GM21737 (cell line): ENCODE measurements at regions not wholly inside any gene's neighbourhood (a gene's known extent, or its start where the extent isn't known, plus 50 kb on each side); places are given as distances from the start of the nearest gene placed in this dataset.
"Not testable (repeated sequence)": the region's sequence is repeated elsewhere in the genome, so short reads cannot be mapped to it uniquely, and the experiment has no call there.

Experiments used
- ATAC-seq: cut with Tn5 transposase; IDR thresholded peaks from one replicate; pipeline ENCODE4 v1.9.1; 2021; ENCODE audit warnings: mild to moderate bottlenecking, moderate library complexity; ENCODE audit not compliant: unreplicated experiment

DNA sequence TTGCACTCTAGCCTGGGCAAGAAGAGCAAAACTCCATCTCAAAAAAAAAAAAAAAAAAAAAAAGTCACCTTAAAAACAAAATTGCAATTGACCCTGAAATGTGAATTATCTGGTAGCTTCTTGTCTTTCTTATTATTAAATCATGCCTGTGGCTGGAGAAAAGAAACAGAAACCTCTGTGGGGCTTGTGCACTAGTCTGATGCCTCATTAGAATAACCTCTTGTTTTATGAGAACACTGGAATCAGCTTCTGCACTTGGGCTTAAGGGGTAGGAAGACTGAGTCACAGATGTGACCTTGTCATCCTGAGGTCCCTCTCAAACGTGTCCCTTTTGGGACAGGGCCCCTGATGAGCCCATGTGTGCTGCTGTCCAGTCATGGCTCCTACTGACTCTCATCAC lies 237.9 kb downstream of the DACT1 start:
- no peak for ATAC-seq

DNA sequence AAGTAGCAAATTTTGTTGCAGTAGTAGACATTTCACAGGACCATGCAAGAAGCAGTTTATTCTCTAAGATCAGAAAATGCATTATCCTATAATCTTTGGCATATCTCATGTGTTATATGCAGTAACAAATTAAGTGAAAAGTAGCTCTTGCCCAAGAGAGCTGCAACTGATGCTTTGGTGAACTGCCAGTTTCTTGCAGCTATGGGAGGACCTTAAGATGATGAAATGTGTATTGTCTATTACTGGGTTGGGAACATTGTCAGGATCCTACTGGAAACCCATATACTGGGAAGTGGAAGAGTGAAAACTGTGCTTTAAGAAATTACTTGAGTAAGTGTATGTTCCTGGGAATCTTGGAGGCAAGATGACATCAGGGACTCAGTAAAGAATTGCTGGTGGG lies 238.8 kb downstream of the DACT1 start:
- no peak for ATAC-seq

DNA sequence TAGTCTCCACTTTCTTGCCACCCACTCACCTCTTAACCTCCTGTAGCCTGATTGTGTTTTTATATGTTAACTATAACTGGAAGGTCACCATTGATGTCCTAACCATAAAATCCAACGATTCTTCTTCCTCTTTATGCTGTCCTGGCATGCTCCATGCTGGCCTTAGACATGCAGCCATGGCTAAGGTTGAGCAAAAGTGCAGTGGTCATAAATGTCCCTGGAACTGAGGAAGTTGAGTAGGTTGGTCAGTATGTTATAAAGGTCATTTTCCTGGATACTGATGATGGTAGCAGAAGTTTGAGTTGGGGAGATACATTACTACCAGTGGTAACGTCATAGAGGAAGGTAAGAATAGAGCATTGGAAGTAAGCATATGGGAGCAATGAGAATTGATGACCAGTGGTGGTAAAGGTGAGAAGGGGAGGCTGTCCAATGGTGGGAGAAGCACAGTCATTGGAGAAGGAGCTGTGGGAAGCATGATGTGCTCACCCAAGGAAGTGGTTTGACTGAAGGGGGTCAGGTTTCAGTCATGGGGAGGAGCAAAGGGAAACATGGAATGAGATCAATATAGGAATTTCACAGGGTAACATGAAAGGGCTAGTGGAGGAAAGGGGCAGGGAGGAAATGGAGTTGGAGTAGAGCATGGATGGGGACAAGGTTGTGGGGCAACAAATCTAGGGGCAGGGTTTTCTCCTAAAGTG lies 240.8 kb downstream of the DACT1 start:
- ATAC-seq, result no peak

DNA sequence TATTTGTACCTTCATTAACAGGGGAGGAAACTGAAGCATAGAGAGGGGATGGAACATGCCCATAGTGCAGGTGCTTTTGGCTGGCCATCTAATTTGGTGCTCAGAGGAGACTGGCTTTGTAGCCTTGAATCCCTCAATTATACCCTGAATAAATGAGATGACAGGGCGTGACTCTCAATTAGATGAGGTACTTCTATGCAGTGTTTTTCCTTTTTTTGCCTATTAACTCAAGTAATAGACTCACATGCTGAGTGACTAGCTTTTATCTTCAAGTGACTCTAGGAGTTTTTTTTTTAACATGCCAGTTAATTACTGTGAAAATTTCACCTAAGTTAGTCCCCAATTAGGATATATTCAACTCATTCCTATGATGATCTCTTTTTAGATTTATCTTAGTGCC lies 243.7 kb downstream of the DACT1 start:
- ATAC-seq, result no peak

DNA sequence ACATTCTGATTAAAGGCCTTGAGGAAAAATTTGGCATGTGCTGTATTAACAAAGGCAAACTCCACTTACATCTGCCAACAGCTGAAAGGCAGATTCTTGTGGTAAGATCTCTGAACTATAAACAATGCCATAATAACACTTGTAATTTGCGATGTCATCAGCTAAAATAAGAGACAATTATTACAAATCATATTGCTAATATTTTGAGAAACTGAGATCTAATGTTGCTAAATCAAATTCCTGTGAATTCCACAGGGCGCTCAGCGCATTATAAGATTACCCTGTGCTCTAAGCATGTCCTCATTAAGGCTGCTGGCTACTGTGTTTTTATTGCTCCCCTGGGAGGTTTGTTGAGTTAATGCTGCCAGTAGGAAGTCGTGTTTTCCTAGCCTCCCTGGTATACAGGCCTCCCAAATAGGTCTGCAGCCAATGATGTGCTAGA lies 244.8 kb downstream of the DACT1 start:
- no peak for ATAC-seq

DNA sequence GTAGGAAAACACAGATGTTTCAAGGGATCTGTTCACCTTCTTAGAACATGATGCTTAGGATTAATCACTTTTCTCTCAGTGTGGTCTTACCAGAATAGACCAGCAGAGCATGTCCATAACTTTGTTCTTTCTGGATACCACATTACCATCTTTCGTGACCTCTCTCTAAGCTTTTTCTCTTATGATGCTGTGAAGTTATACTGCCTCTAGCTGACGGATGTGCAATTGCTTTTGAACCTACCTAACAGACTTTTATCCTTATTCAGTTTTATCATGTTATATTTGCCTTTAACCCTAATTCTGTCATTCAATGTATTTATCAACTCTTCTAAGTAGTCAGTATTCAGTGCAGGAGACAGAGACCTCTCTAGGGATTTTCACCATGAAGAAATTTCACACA lies 246.7 kb downstream of the DACT1 start:
- no peak for ATAC-seq

DNA sequence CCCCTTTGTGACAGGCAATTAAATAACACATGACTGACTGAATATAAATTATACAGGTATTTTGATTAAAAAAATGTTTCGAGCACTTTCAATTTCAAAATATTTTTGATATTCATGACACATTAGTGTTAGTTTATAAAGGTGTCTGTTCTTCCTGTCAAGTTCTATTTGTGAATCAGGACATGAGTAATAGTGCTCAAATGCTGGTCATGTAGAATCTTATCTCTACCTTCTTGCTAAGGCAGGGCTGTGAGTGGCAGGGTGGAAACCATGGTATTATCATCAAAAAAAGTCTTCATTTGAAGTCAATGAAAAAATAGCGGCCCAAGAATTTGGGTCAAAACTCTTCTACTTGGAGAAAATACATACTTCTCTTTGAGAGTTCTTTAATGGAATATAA lies 250.2 kb downstream of the DACT1 start:
- no peak for ATAC-seq

DNA sequence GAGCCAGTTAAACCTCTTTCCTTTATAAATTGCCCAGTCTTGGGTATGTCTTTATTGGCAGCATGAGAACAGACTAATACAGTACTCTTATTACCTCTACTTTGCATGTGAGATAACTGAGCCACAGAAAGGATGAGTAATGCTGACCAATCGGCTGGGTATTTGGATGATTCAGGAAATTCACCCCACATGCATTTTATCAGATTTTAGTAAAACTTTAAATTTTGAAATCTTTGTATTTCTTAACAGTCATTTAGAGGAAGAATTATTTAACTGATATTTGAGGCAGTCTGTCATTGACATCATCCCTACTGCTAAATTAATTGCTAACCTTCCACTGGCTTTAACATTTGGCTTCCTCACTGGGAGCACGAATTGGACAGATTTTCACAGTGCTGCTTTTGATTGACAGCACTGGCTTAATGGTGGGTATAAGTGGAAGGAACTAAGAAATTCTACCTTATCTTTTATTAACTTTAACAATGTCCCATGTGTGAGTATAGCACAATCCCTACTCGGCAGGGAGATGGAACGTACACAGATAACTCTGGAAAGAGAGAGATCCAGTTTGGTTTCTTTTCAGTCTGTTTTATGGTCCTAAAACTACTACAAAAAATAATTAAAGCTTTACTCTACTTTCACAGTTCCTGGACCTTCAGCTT lies 261.0 kb downstream of the DACT1 start:
- no peak for ATAC-seq

DNA sequence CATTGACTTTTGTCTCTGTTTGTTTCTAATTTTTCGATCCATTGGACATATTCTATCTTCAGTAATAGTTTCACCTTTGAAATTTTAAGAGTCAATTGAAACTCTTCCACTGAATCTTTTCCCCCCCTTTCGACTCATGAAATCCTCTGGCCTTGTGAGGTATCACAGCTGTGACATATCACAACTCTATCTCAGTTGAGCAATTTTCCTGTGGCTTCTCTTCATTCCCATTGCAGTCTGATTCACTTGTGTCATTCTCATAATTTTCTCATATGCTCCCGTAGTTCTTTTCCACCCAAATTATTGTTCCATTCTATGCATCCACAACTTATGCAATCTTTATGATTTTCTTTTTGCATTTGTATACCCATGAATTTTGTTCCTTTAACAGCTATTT lies 261.6 kb downstream of the DACT1 start:
- ATAC-seq, result no peak

DNA sequence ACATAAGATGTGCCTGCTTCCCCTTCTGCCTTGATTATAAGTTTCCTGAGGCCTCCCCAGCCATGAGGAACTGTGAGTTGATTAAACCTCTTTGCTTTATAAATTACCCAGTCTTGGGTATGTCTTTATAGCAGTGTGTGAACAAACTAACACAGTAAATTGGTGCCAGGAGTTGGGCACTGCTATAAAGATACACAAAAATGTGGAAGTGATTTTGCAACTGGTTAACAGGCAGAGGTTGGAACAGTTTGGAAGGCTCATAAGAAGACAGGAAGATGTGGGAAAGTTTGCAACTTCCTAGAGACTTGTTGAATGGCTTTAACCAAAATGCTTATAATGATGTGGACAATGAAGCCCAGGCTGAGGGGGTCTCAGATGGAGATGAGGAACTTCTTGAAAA lies 264.1 kb downstream of the DACT1 start:
- ATAC-seq, result no peak

DNA sequence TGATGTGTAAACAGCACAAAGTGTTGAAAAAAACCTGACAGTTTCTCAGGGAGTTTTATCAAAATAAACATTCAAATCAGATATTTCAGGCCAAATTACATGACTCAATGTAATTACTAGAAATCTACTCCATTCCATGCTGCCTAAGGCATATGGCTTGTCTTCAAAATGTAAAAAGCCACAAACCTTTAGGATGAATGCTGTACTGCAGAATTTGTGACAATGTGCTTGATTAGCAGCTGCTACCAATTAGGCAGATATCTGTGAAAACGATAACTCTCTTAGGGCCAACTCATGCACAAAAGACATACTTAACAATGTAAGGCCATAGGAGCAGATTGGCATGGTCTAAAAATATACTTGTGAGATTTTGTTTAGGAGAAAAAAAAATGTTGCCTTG lies 267.0 kb downstream of the DACT1 start:
- ATAC-seq, result no peak

DNA sequence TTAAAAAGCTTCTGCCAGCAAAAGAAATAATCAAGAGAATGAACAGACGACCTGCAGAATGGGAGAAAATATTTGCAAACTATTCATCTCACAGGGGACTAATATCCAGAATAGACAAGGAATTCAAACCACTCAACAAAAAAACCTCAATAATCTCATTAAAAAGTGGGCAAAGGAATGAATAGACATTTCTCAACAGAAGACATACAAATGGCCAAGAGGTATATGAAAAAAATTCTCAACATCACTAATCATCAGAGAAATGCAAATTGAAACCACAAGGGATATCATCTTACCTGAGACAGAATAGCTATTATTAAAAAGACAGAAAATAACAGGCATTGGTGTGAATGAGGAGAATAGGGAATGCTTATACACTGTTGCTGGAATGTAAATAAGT lies 270.0 kb downstream of the DACT1 start:
- ATAC-seq, result no peak

DNA sequence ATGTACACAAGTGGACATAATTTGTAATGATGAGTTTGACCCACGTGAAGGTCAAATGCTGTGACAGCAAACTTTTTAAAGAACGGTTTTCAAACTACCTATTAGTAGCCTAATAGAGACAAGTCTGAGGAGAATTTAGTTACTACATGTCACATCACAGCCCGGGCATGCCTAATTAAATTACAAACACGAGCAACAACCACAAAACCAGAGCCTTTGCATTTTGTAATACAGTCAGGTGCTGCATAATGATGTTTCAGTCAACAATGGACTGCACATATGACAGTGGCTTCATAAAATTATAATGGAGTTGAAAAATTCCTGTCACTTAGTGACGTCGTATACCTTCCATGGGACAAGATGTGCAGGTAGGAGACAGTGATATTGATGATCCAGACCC lies 274.5 kb downstream of the DACT1 start:
- ATAC-seq, result no peak

DNA sequence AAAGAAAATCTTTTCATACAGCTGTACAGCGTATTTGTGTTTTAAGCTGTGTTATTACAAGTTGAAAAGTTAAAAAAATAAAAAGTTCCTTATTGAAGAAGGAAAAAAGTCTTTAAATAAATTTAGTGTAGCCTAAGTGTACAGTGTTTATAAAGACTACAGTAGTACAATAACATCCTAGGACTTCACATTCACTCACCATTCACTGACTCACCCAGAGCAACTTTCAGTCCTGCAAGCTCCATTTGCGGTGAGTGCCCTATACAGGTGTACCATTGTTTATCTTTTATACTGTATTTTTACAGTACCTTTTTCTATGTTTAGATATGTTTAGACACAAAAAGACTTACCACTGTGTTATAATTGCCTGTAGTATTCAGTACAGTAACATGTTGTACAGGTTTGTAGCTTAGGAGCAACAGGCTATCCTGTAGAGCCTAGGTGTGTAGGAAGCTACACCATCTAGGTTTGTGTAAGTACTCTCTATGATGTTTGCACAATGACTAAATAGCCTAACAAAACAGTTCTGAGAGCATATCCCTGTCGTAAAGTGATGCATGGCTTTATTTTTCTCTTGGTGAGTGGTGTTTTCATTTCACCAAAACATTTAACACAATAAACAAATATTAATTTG lies 275.2 kb downstream of the DACT1 start:
- no peak for ATAC-seq

DNA sequence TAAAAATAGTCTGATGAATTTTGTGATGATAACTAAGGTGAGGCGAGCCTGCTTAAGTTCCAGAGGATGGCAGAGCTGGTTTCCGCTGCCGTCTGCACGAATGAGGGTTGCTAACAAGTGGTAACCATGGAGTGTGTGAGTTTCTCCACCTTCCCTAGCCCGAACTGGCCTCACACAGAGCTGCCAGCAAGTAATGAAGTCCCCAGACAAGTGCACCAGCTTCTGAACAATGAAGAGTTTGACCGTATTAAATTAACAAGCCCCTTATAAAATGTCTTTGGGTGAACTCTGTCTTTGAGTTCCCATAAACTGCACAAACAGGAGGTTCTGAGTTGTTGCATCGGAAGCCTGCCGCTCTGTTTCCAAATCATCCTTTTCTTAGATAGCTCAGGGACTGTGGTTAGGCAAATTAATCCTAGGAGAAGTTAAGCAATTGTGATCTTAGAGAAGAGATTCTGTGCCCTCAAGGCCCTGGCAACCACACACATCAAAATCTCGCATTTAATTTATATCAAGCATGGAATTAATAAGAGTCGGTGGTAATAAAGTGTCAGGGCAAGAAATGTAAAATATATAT lies 274.1 kb upstream of the DAAM1 start:
- ATAC-seq, result no peak

DNA sequence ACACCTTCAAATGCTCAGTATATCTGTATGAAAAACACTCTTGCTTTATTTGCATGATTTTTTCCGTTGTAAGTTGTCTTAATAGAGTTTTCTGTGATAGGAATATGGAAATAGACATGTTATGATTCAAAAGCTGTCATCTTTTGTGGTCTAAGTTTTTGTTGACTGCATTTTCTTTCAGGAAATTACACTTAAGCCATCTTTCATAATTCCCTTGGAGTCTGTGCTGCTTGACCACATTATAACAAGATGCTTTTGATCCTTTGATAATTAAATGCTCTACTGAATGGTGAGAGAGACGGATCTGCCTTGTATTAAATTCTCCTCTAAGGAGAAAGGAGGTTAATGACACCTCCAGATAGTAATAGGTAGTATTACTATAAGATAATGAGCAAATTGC lies 272.8 kb upstream of the DAAM1 start:
- ATAC-seq, result no peak

DNA sequence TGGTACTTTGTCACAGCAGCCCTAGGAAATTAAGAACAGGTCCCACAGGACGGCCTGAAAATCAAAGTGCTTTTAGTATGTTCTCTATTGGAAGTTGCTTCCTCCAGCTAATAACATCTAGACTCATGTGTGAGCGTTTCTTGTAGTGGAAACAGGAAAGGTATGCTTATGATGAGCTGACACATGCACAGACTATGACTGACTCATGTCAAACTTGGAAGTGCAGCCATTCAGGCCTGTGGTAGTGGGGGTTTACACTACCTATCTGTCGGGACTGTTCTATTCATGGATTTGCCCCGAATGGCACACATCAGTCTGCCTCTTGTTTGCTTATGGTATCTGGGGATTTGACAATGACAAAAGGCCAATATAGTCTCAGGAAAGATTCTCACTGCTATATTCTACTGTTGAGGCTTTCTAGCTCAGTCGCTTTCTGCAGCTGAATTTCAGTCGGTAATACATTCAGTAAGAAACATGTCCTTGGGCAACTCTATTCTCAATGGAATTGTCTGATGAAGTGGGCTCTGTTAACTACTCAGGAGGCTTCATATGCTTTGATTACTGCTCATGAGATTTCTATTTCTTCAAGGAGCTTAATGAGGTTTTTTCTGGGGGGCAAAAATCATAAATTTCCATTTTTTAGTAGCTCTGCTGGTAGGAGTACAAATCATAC lies 270.3 kb upstream of the DAAM1 start:
- ATAC-seq, result no peak

DNA sequence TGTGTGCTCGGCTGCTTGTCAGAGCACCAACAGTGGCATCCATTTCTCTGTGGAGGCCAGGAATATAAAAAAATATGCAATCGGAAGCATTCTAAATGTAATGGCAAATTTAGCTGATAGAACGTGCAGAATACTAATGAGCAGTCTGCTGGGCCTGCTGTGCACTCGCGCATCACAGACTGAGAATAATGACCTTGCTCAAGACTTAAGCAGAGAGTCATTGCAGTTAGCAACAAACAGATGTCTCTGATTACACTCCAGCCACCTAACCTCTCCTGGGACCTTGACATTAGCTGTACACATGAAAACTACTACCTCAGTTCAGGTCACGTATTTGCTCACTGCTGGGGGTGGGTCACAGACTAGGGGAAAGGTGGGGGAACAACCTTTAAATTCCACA lies 269.2 kb upstream of the DAAM1 start:
- ATAC-seq, result no peak

DNA sequence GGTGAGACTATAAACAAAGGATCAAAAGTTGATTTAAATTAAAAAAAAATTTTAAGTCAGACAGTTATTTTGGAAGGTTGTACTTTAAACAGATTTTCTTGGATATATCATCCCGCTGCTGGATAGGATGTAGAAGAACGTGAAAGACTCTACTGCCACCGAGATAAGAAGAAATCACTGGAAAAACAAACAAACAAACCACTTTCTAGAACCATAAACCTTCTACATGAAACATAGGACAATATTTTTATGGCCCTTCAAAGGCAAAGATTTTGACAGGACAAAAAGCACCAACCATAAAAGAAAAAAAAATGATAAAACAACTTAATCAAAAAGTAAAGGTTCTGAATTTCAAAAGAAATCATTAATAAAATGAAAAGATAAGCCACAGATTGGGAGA lies 268.2 kb upstream of the DAAM1 start:
- ATAC-seq, result no peak

DNA sequence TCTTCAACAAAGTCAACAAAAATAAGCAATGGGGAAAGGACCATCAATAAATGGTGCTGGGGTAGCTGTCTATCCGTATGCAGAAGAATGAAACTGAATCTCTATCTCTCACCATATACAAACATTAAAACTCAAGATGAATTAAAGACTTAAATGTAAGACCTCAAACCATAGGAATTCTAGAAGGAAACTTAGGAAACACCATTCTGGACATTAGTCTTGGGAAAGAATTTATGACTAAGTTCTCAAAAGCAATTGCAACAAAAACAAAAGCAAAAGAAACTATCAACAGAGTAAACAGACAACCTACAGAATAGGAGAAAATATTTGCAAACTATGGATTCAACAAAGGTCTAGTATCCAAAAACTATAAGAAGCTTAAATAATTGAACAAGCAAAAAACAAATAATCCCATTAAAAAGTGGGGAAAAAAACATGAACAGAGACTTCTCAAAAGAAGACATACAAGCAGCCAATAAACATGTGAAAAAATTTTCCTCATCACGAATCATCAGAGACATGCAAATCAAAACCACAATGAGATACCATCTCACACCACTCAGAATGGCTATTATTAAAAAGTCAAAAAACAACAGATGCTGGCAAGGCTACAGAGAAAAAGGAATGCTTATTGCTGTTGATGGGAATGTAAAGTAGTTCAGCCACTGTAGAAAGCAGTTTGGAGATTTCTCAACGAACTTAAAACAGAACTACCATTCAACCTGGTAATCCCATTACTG lies 266.1 kb upstream of the DAAM1 start:
- ATAC-seq, result not testable (repeated sequence)
